NCI-H1694 treated with DMSO at 0.1 percent for 48 hours (cell line): ENCODE measurements at regions not wholly inside any gene's neighbourhood (a gene's known extent, or its start where the extent isn't known, plus 50 kb on each side); places are given as distances from the start of the nearest gene placed in this dataset.
"Not testable (repeated sequence)": the region's sequence is repeated elsewhere in the genome, so short reads cannot be mapped to it uniquely, and the experiment has no call there.

Source experiments
- DNase-seq: peaks from one replicate; lab custom pipeline; 2025; lab: John Stamatoyannopoulos, UW

GRCh38 chr16:60271781-60272180 is 1537.7 kb upstream of the GOT2 start:
- DNase-seq, result no peak

DNA sequence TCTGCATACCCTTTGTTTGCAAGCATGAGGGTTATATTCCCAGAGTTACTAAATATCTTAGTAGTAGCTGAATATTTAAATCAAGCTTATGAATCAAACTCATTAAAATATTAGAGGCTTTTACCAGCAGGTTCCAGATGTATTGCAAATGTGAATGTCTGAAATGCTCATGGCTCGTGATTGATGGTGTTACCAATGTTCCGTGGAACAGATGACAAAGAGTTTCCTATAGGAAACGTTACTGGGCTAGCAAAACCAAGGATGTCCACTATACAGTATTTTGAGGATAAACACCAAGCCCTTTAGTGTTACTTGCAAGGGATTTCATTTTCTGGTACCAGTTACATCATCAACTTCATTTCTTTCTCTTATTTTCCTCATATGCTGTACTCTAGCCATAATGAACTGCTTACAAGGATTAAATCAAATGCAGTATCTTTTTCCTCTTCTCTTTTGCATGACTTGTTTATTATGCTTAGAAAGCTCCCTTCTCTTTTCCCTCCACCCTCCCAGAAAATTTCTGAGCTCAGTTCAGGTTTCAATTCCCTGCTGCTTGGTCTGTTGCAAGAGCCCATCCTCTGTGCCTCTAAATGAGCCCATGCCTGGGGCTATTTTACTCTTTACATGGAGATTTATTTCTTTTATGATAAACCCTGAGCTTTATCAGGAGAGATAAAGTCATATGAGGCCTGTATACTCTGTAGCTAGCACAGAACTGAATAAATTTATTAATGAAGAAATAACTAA is 1537.1 kb upstream of the GOT2 start:
- DNase-seq, result no peak

GRCh38 chr16:60261425-60261824 is 1527.3 kb upstream of the GOT2 start:
- DNase-seq, result no peak

GRCh38 chr16:60259956-60260355 is 1525.8 kb upstream of the GOT2 start:
- DNase-seq, result no peak

DNA sequence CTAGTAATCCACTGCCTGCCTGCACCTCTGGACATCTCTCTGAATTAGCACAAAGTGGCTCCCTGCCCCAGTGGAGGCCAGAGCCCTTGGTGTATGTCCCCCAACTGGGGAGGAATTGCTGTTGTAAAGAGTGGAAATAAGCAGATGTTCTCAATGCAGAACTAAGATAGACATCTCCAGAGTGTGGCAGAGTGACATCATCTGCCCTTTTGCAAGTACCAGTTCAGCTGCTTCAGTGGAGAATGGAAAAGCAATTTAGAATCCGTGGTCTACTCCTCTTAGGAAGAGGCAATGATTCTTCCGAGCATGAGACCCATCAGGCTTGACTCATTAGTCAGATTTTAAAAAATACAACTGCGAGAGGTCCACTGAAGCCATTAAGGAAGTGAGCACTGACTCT is 1512.0 kb upstream of the GOT2 start:
- DNase-seq, result no peak

DNA sequence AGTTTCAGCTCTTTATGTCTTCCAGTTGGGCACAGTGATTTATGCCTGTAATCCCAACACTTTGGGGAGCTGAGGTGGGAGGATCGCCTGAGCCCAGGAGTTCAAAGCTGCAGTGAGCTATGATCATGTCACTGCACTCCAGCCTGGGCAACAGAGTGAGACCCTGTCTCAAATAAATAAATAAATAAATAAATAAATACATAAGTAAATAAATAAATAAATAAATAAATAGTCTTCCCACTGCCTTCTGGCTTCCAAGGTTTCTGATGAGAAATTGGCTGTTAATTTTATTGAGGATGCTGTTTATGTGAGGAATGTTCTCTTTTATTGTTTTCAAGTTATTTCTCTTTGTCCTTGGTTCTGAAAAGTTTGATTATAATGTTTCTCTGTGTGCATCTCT is 1507.6 kb upstream of the GOT2 start:
- no peak for DNase-seq

DNA sequence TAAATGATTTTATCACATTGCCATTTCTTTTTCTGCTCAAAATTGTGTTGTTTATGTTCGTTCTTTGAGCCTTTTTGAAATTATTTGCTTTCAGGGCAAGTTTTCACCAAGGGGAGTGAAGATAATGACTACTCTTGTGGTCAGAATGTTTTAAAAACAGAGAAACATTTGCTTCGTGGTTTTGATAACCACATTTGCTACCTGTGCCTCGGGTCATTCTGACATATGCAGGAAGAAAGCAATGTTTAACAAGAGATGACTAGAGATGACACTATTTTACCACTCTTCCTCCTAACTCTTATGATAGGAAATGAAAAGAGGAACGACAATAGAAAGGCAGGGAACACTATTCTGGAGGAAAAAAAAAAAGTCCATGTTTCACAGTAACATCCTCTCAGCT is 1496.5 kb upstream of the GOT2 start:
- no peak for DNase-seq

DNA sequence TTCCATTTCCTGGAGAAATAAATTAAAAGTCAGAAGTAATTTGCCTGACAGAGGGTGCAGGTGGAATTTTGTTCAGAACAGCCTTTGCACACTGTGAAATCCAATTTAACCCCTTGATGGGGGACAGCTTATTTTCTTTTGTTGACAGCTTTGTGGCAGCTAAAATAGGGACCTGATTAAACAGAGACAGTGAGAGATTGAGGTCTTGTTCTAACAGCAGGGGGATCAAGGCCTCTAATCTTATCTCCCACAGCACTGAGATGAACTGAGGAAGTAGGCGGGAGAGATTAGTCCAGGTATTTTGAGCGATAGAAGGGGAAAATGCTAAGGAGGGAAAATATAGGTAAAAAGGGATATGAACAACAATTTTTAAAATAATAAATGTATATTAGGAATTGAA is 1491.4 kb upstream of the GOT2 start:
- no peak for DNase-seq

GRCh38 chr16:60217787-60218186 is 1483.7 kb upstream of the GOT2 start:
- DNase-seq, result no peak

DNA sequence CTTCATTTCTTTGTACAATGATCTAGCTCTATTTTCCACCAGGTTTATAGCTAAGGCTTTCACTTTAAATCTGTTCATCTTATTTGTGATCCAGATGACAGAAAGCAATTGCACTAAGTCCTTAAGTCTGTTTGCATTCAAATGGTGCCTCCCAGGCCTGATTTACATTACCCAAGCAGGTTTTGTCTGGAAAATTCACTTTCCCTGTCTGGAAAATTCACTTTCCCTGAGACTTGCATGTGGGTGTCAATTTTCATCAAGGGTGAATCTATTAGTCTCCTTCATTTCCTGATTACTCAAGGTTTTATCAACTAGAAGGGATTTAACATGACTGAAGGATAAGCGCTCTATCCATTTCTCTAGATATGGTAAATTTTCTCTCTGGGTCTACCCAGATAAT is 1480.2 kb upstream of the GOT2 start:
- DNase-seq, result no peak

DNA sequence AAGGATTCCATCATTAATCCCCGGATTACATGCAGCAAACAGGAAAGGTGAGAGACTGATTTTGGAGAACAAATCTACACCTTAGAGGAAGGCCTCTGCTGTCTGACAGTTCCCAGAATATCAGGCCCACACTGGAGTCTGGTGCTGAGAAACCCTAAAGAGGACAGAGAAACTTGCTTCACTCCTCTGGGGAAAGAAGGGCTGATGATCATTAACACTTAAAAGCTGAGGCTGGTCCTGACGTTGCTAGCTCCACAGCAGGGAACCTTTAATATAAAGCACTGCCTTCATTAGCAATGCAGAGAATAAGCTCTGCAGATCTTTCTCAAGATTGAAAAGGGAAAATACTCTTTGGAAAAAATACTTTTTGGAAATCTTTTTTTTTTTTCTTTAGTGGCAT is 1472.4 kb upstream of the GOT2 start:
- DNase-seq, result no peak

GRCh38 chr16:60204181-60204580 is 1470.1 kb upstream of the GOT2 start:
- DNase-seq, result no peak

GRCh38 chr16:60203525-60204124 is 1469.5 kb upstream of the GOT2 start:
- no peak for DNase-seq

DNA sequence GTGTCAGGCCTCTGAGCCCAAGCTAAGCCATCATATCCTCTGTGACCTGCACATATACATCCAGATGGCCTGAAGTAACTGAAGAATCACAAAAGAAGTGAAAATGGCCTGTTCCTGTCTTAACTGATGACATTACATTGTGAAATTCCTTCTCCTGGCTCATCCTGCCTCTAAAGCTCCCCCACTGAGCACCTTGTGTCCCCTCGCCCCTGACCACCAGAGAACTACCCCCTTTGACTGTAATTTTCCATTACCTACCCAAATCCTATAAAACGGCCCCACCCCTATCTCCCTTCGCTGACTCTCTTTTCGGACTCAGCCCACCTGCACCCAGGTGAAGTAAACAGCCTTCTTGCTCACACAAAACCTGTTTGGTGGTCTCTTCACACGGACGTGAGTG is 1466.6 kb upstream of the GOT2 start:
- DNase-seq, result not testable (repeated sequence)

- no peak for DNase-seq
These were observed 1466.0 kb upstream of the GOT2 start for GRCh38 chr16:60200161-60200560.

DNA sequence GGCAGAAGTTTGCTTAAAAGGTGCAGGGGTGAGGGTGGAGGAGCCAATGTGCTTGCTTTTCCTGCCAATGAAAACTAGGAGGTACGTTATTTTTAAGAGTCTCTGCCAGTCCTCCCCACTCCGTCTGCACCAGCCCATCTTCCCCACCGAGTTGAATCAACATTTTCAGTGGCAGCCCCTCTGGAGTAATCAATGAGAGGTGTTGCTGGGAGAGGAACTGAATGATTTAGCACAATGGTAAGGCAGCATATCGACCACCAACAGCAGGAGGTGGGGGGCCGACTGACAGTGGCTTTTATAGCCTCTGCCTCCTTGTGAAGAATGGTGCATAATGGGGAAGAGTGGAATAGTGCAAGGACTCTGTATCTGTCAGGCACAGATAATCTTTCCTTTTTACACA is 1465.0 kb upstream of the GOT2 start:
- DNase-seq, result no peak

- no peak for DNase-seq
These were observed 1447.4 kb upstream of the GOT2 start for GRCh38 chr16:60181536-60181935.

- no peak for DNase-seq
These were observed 1446.5 kb upstream of the GOT2 start for GRCh38 chr16:60180609-60181008.

DNA sequence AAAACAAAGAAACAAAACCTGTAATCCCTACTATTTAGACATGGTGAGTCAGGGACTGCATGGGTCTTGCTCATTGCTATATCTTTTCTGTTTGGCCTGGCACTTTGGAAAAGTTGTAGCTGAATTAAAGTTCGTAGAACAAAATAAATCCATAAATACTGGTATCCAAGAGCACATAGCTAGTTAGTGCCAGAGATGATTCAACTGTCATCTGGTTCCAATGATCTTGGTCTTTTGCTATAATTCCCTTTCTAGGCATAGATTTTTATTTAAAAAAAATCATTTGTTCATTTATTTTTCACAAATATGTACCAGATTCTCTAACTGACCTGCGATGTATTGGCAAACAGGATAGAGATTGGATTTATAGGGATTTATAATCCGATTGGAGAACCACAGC is 1436.1 kb upstream of the GOT2 start:
- no peak for DNase-seq

- no peak for DNase-seq
These were observed 1432.0 kb upstream of the GOT2 start for GRCh38 chr16:60166111-60166510.

GRCh38 chr16:60151987-60152386 is 1417.9 kb upstream of the GOT2 start:
- no peak for DNase-seq

DNA sequence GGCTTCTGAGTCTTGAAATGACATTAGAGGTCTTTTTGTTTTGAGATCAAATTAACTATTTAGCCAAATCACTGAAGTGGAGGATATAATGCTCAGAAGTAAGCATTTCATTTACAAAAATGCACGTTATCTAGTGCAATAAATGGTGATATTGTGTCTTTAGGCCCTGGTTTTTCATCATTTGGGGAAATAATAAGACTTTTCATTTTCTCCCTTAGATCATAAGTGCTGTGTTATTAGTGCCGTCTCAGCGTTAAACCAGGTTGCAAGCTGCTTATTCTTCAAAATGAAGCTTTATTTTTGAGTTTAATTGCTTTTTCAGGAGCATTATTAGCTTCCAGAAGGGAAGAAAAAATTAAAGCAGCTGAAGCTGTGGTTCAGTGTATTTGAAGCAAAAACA is 1416.8 kb upstream of the GOT2 start:
- DNase-seq, result no peak

GRCh38 chr16:60143348-60143705 is 1409.2 kb upstream of the GOT2 start:
- no peak for DNase-seq
